ENCODE measurements at regions not wholly inside any gene's neighbourhood (a gene's known extent, or its start where the extent isn't known, plus 50 kb on each side); places are given as distances from the start of the nearest gene placed in this dataset.

- no peak for TF ChIP-seq EZH2 (IDR thresholded peaks at IDR 0.05; ENCODE audit: borderline replicate concordance, insufficient read depth, low read depth, low read length, poor library complexity, severe bottlenecking)
- no peak for TF ChIP-seq CTCF (IDR thresholded peaks at IDR 0.05)
Observed at GRCh38 chr4:124079174-124079780, 633.3 kb downstream of the ANKRD50 start.

Measured in B cell (primary cell).